GM23338 (cell line): ENCODE measurements at regions not wholly inside any gene's neighbourhood (a gene's known extent, or its start where the extent isn't known, plus 50 kb on each side); places are given as distances from the start of the nearest gene placed in this dataset.

Experiments used
- ATAC-seq: fragments of 200-7000 bp; cut with Tn5 transposase; 3 replicates; pipeline ENCODE4 v1.9.1; 2020
- DNase-seq: peaks from one replicate; pipeline ENCODE4 v3.0.0-alpha.2; 2015; ENCODE audit warnings: low spot score
- H2AFZ ChIP-seq: fragments of 200-600 bp; sonication (generic); 2 replicates; pipeline ENCODE4 v1.8.0; 2016; ENCODE audit warnings: antibody characterized with exemption, mild to moderate bottlenecking, moderate library complexity
- H3F3A ChIP-seq: fragments of 200-600 bp; sonication (generic); replicated peaks from 2 replicates; pipeline ENCODE4 v1.8.0; 2017; ENCODE audit warnings: antibody characterized with exemption, mixed run types, low read depth
- H3K27ac ChIP-seq: fragments of 200-600 bp; sonication (generic); 2 replicates; pipeline ENCODE4 v1.6.1; 2016; ENCODE audit warnings: low read depth
- H3K27me3 ChIP-seq: fragments of 200-600 bp; sonication (generic); 2 replicates; pipeline ENCODE4 v1.8.0; 2016; ENCODE audit warnings: mild to moderate bottlenecking, mixed run types, moderate library complexity; ENCODE audit not compliant: insufficient read depth
- H3K36me3 ChIP-seq: fragments of 200-600 bp; sonication (generic); 2 replicates; pipeline ENCODE4 v1.8.0; 2016; ENCODE audit warnings: mild to moderate bottlenecking; ENCODE audit not compliant: insufficient read depth
- H3K4me1 ChIP-seq: fragments of 200-600 bp; sonication (generic); 2 replicates; pipeline ENCODE4 v1.8.0; 2016; ENCODE audit warnings: mild to moderate bottlenecking, moderate library complexity; ENCODE audit not compliant: insufficient read depth
- H3K4me2 ChIP-seq: fragments of 200-600 bp; sonication (generic); 2 replicates; pipeline ENCODE4 v1.7.1; 2017; ENCODE audit warnings: mixed run types
- H3K4me3 ChIP-seq: fragments of 200-600 bp; sonication (generic); 2 replicates; pipeline ENCODE4 v1.6.1; 2016; ENCODE audit warnings: mixed run types
- H3K79me2 ChIP-seq: fragments of 200-600 bp; sonication (generic); replicated peaks from 2 replicates; pipeline ENCODE4 v1.8.0; 2017; ENCODE audit warnings: mild to moderate bottlenecking; ENCODE audit not compliant: insufficient read depth
- H3K9me2 ChIP-seq: fragments of 200-600 bp; sonication (generic); 2 replicates; pipeline ENCODE4 v1.8.0; 2017; ENCODE audit not compliant: insufficient read depth
- H4K20me1 ChIP-seq: fragments of 200-600 bp; sonication (generic); replicated peaks from 2 replicates; pipeline ENCODE4 v1.8.0; 2017; ENCODE audit warnings: mild to moderate bottlenecking; ENCODE audit not compliant: insufficient read depth
- H3K27ac Mint-ChIP-seq: 2 replicates; pipeline ENCODE4 v1.8.0; 2020; ENCODE audit warnings: inconsistent platforms, mild to moderate bottlenecking, moderate library complexity, mixed read lengths
- H3K27me3 Mint-ChIP-seq: 3 replicates; pipeline ENCODE4 v1.8.0; 2022; ENCODE audit warnings: low read depth, mild to moderate bottlenecking, moderate library complexity, mixed read lengths, inconsistent platforms; ENCODE audit not compliant: insufficient read depth, poor library complexity
- H3K36me3 Mint-ChIP-seq: 3 replicates; pipeline ENCODE4 v1.8.0; 2021; ENCODE audit warnings: low read depth, mild to moderate bottlenecking, inconsistent platforms, moderate library complexity, mixed read lengths
- H3K4me1 Mint-ChIP-seq: 3 replicates; pipeline ENCODE4 v1.8.0; 2020; ENCODE audit warnings: mild to moderate bottlenecking, inconsistent platforms, mixed read lengths
- H3K4me3 Mint-ChIP-seq: 3 replicates; pipeline ENCODE4 v1.8.0; 2021; ENCODE audit warnings: moderate library complexity, mild to moderate bottlenecking, inconsistent platforms, mixed read lengths
- H3K9me3 Mint-ChIP-seq: 3 replicates; pipeline ENCODE4 v1.8.0; 2020; ENCODE audit warnings: moderate library complexity, mild to moderate bottlenecking, inconsistent platforms, mixed read lengths
- CREB1 ChIP-seq: fragments of 250-450 bp; sonication (Bioruptor Pico); IDR thresholded peaks from 2 replicates; pipeline ENCODE4 v1.5.0; 2020; ENCODE audit warnings: low read depth, mild to moderate bottlenecking, moderate library complexity
- EZH2 ChIP-seq: fragments of 200-600 bp; sonication (generic); IDR thresholded peaks from one replicate; pipeline ENCODE4 v1.8.0; 2017; ENCODE audit warnings: antibody characterized with exemption, mild to moderate bottlenecking, low read depth; ENCODE audit not compliant: unreplicated experiment
- POLR2AphosphoS5 ChIP-seq: IDR thresholded peaks from 2 replicates; pipeline ENCODE4 v1.6.1; 2016; ENCODE audit warnings: antibody characterized with exemption, low read depth
- STAT1 ChIP-seq: IDR thresholded peaks from one replicate; pipeline ENCODE4 v1.6.1; 2016; ENCODE audit warnings: antibody characterized with exemption; ENCODE audit not compliant: unreplicated experiment
- ZNF114 ChIP-seq: fragments of 250-450 bp; sonication (Bioruptor Pico); IDR thresholded peaks from 2 replicates; pipeline ENCODE4 v1.5.0; 2020; ENCODE audit warnings: mild to moderate bottlenecking, moderate library complexity
- ZNF331 ChIP-seq: fragments of 250-450 bp; sonication (Bioruptor Pico); IDR thresholded peaks from 2 replicates; pipeline ENCODE4 v1.5.0; 2020; ENCODE audit warnings: low read depth, mild to moderate bottlenecking, moderate library complexity
- TF ChIP-seq, protein P1 (sequence below): fragments of 250-450 bp; sonication (Bioruptor Pico); IDR thresholded peaks from 2 replicates; pipeline ENCODE4 v1.5.0; 2020; ENCODE audit warnings: mild to moderate bottlenecking, moderate library complexity
- TF ChIP-seq, protein P2 (sequence below), 2 experiments: fragments of 200-600 bp in 1 of 2; sonication (generic) in 1 of 2; conservative IDR thresholded peaks; 2 replicates each; pipeline versions ENCODE4 v1.5.1 to v1.6.1; 2016 to 2017; ENCODE audit warnings: antibody characterized with exemption in 2 of 2, low read depth in 2 of 2, mild to moderate bottlenecking in 2 of 2, moderate library complexity in 1 of 2
- TF ChIP-seq, protein P3 (sequence below): IDR thresholded peaks from one replicate; pipeline ENCODE4 v1.6.1; 2018; ENCODE audit warnings: antibody characterized with exemption; ENCODE audit not compliant: unreplicated experiment

DNA sequence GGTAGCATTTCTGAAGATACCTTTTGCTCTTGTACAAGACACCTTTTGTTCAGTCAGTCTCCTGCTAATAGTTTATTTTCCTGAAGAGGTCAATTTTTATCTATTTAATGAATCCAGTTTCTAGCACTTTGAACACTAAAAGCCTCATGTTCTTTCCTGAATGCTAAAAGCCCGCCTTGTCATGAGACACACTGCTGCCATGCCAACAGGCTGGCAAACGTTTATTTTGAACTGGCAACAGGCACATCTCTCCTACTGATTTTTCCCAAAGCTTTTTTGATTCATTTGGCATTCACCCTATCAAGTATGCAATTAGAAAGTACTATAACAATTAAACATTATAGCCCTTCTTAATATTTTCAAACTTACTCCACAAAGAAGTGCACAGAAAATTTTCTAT lies 421.2 kb upstream of the EYS start (continued):
- TF ChIP-seq, protein P1, sequence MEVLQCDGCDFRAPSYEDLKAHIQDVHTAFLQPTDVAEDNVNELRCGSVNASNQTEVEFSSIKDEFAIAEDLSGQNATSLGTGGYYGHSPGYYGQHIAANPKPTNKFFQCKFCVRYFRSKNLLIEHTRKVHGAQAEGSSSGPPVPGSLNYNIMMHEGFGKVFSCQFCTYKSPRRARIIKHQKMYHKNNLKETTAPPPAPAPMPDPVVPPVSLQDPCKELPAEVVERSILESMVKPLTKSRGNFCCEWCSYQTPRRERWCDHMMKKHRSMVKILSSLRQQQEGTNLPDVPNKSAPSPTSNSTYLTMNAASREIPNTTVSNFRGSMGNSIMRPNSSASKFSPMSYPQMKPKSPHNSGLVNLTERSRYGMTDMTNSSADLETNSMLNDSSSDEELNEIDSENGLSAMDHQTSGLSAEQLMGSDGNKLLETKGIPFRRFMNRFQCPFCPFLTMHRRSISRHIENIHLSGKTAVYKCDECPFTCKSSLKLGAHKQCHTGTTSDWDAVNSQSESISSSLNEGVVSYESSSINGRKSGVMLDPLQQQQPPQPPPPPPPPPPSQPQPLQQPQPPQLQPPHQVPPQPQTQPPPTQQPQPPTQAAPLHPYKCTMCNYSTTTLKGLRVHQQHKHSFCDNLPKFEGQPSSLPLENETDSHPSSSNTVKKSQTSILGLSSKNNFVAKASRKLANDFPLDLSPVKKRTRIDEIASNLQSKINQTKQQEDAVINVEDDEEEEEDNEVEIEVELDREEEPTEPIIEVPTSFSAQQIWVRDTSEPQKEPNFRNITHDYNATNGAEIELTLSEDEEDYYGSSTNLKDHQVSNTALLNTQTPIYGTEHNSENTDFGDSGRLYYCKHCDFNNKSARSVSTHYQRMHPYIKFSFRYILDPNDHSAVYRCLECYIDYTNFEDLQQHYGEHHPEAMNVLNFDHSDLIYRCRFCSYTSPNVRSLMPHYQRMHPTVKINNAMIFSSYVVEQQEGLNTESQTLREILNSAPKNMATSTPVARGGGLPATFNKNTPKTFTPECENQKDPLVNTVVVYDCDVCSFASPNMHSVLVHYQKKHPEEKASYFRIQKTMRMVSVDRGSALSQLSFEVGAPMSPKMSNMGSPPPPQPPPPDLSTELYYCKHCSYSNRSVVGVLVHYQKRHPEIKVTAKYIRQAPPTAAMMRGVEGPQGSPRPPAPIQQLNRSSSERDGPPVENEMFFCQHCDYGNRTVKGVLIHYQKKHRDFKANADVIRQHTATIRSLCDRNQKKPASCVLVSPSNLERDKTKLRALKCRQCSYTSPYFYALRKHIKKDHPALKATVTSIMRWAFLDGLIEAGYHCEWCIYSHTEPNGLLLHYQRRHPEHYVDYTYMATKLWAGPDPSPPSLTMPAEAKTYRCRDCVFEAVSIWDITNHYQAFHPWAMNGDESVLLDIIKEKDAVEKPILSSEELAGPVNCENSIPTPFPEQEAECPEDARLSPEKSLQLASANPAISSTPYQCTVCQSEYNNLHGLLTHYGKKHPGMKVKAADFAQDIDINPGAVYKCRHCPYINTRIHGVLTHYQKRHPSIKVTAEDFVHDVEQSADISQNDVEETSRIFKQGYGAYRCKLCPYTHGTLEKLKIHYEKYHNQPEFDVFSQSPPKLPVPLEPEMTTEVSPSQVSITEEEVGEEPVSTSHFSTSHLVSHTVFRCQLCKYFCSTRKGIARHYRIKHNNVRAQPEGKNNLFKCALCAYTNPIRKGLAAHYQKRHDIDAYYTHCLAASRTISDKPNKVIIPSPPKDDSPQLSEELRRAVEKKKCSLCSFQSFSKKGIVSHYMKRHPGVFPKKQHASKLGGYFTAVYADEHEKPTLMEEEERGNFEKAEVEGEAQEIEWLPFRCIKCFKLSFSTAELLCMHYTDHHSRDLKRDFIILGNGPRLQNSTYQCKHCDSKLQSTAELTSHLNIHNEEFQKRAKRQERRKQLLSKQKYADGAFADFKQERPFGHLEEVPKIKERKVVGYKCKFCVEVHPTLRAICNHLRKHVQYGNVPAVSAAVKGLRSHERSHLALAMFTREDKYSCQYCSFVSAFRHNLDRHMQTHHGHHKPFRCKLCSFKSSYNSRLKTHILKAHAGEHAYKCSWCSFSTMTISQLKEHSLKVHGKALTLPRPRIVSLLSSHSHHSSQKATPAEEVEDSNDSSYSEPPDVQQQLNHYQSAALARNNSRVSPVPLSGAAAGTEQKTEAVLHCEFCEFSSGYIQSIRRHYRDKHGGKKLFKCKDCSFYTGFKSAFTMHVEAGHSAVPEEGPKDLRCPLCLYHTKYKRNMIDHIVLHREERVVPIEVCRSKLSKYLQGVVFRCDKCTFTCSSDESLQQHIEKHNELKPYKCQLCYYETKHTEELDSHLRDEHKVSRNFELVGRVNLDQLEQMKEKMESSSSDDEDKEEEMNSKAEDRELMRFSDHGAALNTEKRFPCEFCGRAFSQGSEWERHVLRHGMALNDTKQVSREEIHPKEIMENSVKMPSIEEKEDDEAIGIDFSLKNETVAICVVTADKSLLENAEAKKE (CRISPR knock-in tag), result no peak
- TF ChIP-seq ZNF114 (CRISPR knock-in tag), result no peak
- no peak for TF ChIP-seq EZH2
- TF ChIP-seq CREB1 (CRISPR knock-in tag), result no peak
- TF ChIP-seq, protein P2, sequence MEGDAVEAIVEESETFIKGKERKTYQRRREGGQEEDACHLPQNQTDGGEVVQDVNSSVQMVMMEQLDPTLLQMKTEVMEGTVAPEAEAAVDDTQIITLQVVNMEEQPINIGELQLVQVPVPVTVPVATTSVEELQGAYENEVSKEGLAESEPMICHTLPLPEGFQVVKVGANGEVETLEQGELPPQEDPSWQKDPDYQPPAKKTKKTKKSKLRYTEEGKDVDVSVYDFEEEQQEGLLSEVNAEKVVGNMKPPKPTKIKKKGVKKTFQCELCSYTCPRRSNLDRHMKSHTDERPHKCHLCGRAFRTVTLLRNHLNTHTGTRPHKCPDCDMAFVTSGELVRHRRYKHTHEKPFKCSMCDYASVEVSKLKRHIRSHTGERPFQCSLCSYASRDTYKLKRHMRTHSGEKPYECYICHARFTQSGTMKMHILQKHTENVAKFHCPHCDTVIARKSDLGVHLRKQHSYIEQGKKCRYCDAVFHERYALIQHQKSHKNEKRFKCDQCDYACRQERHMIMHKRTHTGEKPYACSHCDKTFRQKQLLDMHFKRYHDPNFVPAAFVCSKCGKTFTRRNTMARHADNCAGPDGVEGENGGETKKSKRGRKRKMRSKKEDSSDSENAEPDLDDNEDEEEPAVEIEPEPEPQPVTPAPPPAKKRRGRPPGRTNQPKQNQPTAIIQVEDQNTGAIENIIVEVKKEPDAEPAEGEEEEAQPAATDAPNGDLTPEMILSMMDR (conservative IDR thresholded peaks at IDR 0.05; ENCODE audit: low read depth in 2 of 2), result no peak

DNA sequence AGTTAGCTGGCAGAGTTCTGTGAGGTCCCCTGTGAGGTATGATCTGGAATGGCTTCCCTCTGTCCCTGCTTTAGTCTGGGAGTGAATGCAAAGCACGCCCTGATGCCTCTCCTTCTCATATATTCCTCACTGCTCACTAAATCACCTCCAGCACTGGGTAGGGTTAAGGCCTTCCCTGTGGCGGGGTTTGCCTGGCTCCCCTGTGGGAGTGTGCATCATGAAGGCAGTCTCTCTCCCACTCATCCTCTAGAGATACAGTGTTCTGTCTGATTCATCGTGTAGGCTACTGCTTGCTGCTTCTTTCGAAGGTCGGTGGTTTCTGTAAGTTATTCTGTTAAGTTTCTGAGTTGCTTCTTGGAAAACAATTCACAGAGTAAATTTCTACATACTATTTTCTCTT lies 420.0 kb upstream of the EYS start:
- Histone ChIP-seq H2AFZ (0 out of 2 replicates have a peak overlapping the region, but pooled peaks have one; percentile 6), H3K27ac (no peak overlapping the region), H3K4me3 (no peak overlapping the region), H3K4me1 (no peaks in the 10 kb centered on the region), H3F3A (no peaks in the 10 kb centered on the region), H3K27me3 (no peaks in the 10 kb centered on the region), H3K4me2 (no peak overlapping the region), H3K79me2 (no peaks in the 10 kb centered on the region), H3K9me2 (no peaks in the 10 kb centered on the region), H3K36me3 (no peaks in the 10 kb centered on the region), H4K20me1 (no peaks in the 10 kb centered on the region)
- peaks cover 34% of the 10 kb centered on the region; the same call in 2 of the 3 replicates for H3K9me3 Mint-ChIP-seq
- H3K4me3 Mint-ChIP-seq, result no peak overlapping the region
- DNase-seq, result no peak
- H3K4me1 Mint-ChIP-seq, result no peaks in the 10 kb centered on the region
- ATAC-seq, result no peak
- TF ChIP-seq STAT1 (no peak), POLR2AphosphoS5 (no peak), EZH2 (no peak), CREB1 (CRISPR knock-in tag) (no peak), ZNF331 (no peak)
- TF ChIP-seq, protein P3, sequence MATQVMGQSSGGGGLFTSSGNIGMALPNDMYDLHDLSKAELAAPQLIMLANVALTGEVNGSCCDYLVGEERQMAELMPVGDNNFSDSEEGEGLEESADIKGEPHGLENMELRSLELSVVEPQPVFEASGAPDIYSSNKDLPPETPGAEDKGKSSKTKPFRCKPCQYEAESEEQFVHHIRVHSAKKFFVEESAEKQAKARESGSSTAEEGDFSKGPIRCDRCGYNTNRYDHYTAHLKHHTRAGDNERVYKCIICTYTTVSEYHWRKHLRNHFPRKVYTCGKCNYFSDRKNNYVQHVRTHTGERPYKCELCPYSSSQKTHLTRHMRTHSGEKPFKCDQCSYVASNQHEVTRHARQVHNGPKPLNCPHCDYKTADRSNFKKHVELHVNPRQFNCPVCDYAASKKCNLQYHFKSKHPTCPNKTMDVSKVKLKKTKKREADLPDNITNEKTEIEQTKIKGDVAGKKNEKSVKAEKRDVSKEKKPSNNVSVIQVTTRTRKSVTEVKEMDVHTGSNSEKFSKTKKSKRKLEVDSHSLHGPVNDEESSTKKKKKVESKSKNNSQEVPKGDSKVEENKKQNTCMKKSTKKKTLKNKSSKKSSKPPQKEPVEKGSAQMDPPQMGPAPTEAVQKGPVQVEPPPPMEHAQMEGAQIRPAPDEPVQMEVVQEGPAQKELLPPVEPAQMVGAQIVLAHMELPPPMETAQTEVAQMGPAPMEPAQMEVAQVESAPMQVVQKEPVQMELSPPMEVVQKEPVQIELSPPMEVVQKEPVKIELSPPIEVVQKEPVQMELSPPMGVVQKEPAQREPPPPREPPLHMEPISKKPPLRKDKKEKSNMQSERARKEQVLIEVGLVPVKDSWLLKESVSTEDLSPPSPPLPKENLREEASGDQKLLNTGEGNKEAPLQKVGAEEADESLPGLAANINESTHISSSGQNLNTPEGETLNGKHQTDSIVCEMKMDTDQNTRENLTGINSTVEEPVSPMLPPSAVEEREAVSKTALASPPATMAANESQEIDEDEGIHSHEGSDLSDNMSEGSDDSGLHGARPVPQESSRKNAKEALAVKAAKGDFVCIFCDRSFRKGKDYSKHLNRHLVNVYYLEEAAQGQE, result no peak
- no peaks in the 10 kb centered on the region; the same call in 2 of the 3 replicates for H3K36me3 Mint-ChIP-seq
- no peak overlapping the region for H3K27ac Mint-ChIP-seq
- no peaks in the 10 kb centered on the region for H3K27me3 Mint-ChIP-seq
